Panc1 (cell line): ENCODE measurements at regions not wholly inside any gene's neighbourhood (a gene's known extent, or its start where the extent isn't known, plus 50 kb on each side); places are given as distances from the start of the nearest gene placed in this dataset.

ENCODE experiments used
- CTCF ChIP-seq: fragments of 450-650 bp; IDR thresholded peaks from 2 replicates; pipeline ENCODE4 v1.5.1; 2017; ENCODE audit warnings: mild to moderate bottlenecking
- REST ChIP-seq, 2 experiments: IDR thresholded peaks; 2 replicates each; pipeline ENCODE4 v1.6.1; 2011 to 2012; ENCODE audit warnings: low read depth in 2 of 2, control low read depth in 1 of 2, low read length in 1 of 2, mild to moderate bottlenecking in 1 of 2, moderate library complexity in 1 of 2; ENCODE audit not compliant: insufficient read depth in 1 of 2
- SIN3A ChIP-seq: IDR thresholded peaks from 2 replicates; pipeline ENCODE4 v1.6.1; 2012; ENCODE audit warnings: low read depth, mild to moderate bottlenecking, low read length, moderate library complexity, borderline replicate concordance; ENCODE audit not compliant: insufficient read depth

- TF ChIP-seq REST (IDR thresholded peaks at IDR 0.05; ENCODE audit: insufficient read depth in 1 of 2, low read depth in 2 of 2, low read length in 1 of 2) (no peak), CTCF (no peak), SIN3A (no peak)
Observed at GRCh38 chr7:21200503-21200902, 227.4 kb upstream of the SP4 start.
